Erythroblast (primary cell): ENCODE measurements at regions not wholly inside any gene's neighbourhood (a gene's known extent, or its start where the extent isn't known, plus 50 kb on each side); places are given as distances from the start of the nearest gene placed in this dataset.

Experiments
- GATA1 ChIP-seq: IDR thresholded peaks from 2 replicates; pipeline ENCODE4 v1.6.1; 2011; ENCODE audit warnings: low read depth, mild to moderate bottlenecking, control low read depth, low read length, moderate library complexity
- POLR2A ChIP-seq: IDR thresholded peaks from 2 replicates; pipeline ENCODE4 v1.6.1; 2011; ENCODE audit warnings: mild to moderate bottlenecking, low read length

GRCh38 chr2:126494593-126494992 lies 161.4 kb upstream of the GYPC start:
- no peak for TF ChIP-seq POLR2A
- no peak for TF ChIP-seq GATA1
